HEK293 (cell line): ENCODE measurements at regions not wholly inside any gene's neighbourhood (a gene's known extent, or its start where the extent isn't known, plus 50 kb on each side); places are given as distances from the start of the nearest gene placed in this dataset.

ENCODE experiments used
- SETDB1 ChIP-seq: IDR thresholded peaks from one replicate; pipeline ENCODE4 v1.6.1; 2017; ENCODE audit warnings: mild to moderate bottlenecking, low read length, moderate library complexity, mixed read lengths; ENCODE audit not compliant: insufficient read length
- ZNF350 ChIP-seq: fragments of 450-650 bp; formaldehyde crosslinking; IDR thresholded peaks from 2 replicates; pipeline ENCODE4 v1.5.0; 2017; ENCODE audit warnings: missing biosample characterization, mild to moderate bottlenecking, missing genetic modification characterization

GRCh38 chr14:34171431-34172172 lies 220.7 kb upstream of the EGLN3 start:
- TF ChIP-seq ZNF350 (tag by site-specific recombination) = no peak
- TF ChIP-seq SETDB1 = no peak
